Neural cell (in vitro differentiated cells): ENCODE measurements at regions not wholly inside any gene's neighbourhood (a gene's known extent, or its start where the extent isn't known, plus 50 kb on each side); places are given as distances from the start of the nearest gene placed in this dataset.

ENCODE experiments used
- EZH2 ChIP-seq: fragments of 200-600, 300-800 bp; shearing (Covaris generic), sonication (generic); IDR thresholded peaks from 2 replicates; pipeline ENCODE4 v1.6.1; 2014; ENCODE audit warnings: antibody characterized with exemption, low read length, borderline replicate concordance, mild to moderate bottlenecking; ENCODE audit not compliant: insufficient read depth, poor library complexity, severe bottlenecking
- POLR2AphosphoS5 ChIP-seq: IDR thresholded peaks from 2 replicates; pipeline ENCODE4 v1.6.1; 2012
- RAD21 ChIP-seq: fragments of 450-650 bp; conservative IDR thresholded peaks from 2 replicates; pipeline ENCODE4 v1.6.1; 2014; ENCODE audit warnings: antibody characterized with exemption, mild to moderate bottlenecking, moderate library complexity
- SMC3 ChIP-seq: fragments of 450-650 bp; conservative IDR thresholded peaks from 2 replicates; pipeline ENCODE4 v1.6.1; 2014; ENCODE audit warnings: antibody characterized with exemption, mild to moderate bottlenecking, moderate library complexity; ENCODE audit not compliant: poor library complexity
- TF ChIP-seq, protein P1 (sequence below): fragments of 450-650 bp; IDR thresholded peaks from 2 replicates; pipeline ENCODE4 v1.5.1; 2014; ENCODE audit warnings: antibody characterized with exemption, mild to moderate bottlenecking, moderate library complexity; ENCODE audit not compliant: poor library complexity, severe bottlenecking
- TF ChIP-seq, protein P2 (sequence below): IDR thresholded peaks from 2 replicates; pipeline ENCODE4 v1.6.1; 2012; ENCODE audit warnings: borderline replicate concordance

DNA sequence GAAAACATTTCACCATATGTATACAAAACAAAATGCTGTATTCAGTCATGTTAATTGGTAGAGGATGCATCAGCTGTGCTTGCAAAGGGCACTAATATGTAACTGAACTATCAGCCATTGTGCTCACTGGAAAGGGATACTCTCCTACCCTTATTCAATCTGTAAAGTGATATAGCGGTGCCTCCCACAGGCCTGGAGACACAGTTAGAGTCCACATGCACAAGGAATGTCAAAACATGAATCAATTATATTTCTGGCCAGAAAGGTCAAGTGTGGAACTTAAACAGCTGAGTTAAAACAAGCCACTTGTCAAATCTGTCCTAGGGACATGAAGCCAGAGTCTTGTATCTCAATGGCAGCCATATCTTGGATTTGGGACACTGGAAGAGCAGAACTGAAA, 71.2 kb upstream of the IZUMO3 start:
- TF ChIP-seq, protein P1, sequence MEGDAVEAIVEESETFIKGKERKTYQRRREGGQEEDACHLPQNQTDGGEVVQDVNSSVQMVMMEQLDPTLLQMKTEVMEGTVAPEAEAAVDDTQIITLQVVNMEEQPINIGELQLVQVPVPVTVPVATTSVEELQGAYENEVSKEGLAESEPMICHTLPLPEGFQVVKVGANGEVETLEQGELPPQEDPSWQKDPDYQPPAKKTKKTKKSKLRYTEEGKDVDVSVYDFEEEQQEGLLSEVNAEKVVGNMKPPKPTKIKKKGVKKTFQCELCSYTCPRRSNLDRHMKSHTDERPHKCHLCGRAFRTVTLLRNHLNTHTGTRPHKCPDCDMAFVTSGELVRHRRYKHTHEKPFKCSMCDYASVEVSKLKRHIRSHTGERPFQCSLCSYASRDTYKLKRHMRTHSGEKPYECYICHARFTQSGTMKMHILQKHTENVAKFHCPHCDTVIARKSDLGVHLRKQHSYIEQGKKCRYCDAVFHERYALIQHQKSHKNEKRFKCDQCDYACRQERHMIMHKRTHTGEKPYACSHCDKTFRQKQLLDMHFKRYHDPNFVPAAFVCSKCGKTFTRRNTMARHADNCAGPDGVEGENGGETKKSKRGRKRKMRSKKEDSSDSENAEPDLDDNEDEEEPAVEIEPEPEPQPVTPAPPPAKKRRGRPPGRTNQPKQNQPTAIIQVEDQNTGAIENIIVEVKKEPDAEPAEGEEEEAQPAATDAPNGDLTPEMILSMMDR = no peak
- TF ChIP-seq EZH2 = no peak
- TF ChIP-seq RAD21 = no peak
- TF ChIP-seq POLR2AphosphoS5 = no peak
- TF ChIP-seq, protein P2, sequence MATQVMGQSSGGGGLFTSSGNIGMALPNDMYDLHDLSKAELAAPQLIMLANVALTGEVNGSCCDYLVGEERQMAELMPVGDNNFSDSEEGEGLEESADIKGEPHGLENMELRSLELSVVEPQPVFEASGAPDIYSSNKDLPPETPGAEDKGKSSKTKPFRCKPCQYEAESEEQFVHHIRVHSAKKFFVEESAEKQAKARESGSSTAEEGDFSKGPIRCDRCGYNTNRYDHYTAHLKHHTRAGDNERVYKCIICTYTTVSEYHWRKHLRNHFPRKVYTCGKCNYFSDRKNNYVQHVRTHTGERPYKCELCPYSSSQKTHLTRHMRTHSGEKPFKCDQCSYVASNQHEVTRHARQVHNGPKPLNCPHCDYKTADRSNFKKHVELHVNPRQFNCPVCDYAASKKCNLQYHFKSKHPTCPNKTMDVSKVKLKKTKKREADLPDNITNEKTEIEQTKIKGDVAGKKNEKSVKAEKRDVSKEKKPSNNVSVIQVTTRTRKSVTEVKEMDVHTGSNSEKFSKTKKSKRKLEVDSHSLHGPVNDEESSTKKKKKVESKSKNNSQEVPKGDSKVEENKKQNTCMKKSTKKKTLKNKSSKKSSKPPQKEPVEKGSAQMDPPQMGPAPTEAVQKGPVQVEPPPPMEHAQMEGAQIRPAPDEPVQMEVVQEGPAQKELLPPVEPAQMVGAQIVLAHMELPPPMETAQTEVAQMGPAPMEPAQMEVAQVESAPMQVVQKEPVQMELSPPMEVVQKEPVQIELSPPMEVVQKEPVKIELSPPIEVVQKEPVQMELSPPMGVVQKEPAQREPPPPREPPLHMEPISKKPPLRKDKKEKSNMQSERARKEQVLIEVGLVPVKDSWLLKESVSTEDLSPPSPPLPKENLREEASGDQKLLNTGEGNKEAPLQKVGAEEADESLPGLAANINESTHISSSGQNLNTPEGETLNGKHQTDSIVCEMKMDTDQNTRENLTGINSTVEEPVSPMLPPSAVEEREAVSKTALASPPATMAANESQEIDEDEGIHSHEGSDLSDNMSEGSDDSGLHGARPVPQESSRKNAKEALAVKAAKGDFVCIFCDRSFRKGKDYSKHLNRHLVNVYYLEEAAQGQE = no peak
- no peak for TF ChIP-seq SMC3
